Ovary (tissue), 3 donors: ENCODE measurements at regions not wholly inside any gene's neighbourhood (a gene's known extent, or its start where the extent isn't known, plus 50 kb on each side); places are given as distances from the start of the nearest gene placed in this dataset.

ENCODE experiments used
- CTCF ChIP-seq, 3 donors: fragments of 450-650 bp in 2 of 3; fragments of 200-600 bp in 1 of 3; IDR thresholded peaks; one replicate each; pipeline versions ENCODE4 v1.5.1 to v1.8.0; 2016 to 2022; ENCODE audit warnings: antibody characterized with exemption in 3 of 3, mild to moderate bottlenecking in 1 of 3
- POLR2A ChIP-seq: fragments of 450-650 bp; IDR thresholded peaks from one replicate; pipeline ENCODE4 v1.6.1; 2017; ENCODE audit warnings: antibody characterized with exemption, mild to moderate bottlenecking, moderate library complexity
- donor health status: DM: no; HTN: no; CAD: no.

- no peak for TF ChIP-seq CTCF (IDR thresholded peaks at IDR 0.05)
- no peak for TF ChIP-seq POLR2A
Measured at GRCh38 chr4:170599894-170600293, 510.1 kb upstream of the AADAT start.
